HG02970 (cell line): ENCODE measurements at regions not wholly inside any gene's neighbourhood (a gene's known extent, or its start where the extent isn't known, plus 50 kb on each side); places are given as distances from the start of the nearest gene placed in this dataset.
"Not testable (repeated sequence)": the region's sequence is repeated elsewhere in the genome, so short reads cannot be mapped to it uniquely, and the experiment has no call there.

Experiments used
- ATAC-seq: cut with Tn5 transposase; IDR thresholded peaks from one replicate; pipeline ENCODE4 v1.9.1; 2021; ENCODE audit warnings: mild to moderate bottlenecking, moderate library complexity, moderate number of reproducible peaks; ENCODE audit not compliant: unreplicated experiment, low FRiP score

GRCh38 chr7:19390795-19391194 lies 245.6 kb upstream of the FERD3L start:
- no peak for ATAC-seq

GRCh38 chr7:19381321-19381720 lies 236.1 kb upstream of the FERD3L start:
- no peak for ATAC-seq

- ATAC-seq = no peak
Measured at GRCh38 chr7:19378345-19378714, 233.1 kb upstream of the FERD3L start.

GRCh38 chr7:19377611-19378344 lies 232.6 kb upstream of the FERD3L start:
- no peak for ATAC-seq

- no peak for ATAC-seq
Measured at GRCh38 chr7:19376538-19376937, 231.3 kb upstream of the FERD3L start.

- ATAC-seq = no peak
Measured at GRCh38 chr7:19375976-19376375, 230.8 kb upstream of the FERD3L start.

GRCh38 chr7:19373334-19373733 lies 228.1 kb upstream of the FERD3L start:
- ATAC-seq = no peak

GRCh38 chr7:19369806-19370205 lies 224.6 kb upstream of the FERD3L start:
- no peak for ATAC-seq

- ATAC-seq = no peak
Measured at GRCh38 chr7:19369182-19369581, 224.0 kb upstream of the FERD3L start.

GRCh38 chr7:19368491-19368925 lies 223.3 kb upstream of the FERD3L start:
- ATAC-seq = no peak

GRCh38 chr7:19364950-19365349 lies 219.7 kb upstream of the FERD3L start:
- ATAC-seq = no peak

- ATAC-seq = no peak
Measured at GRCh38 chr7:19362099-19362498, 216.9 kb upstream of the FERD3L start.

- ATAC-seq = no peak
Measured at GRCh38 chr7:19353180-19353579, 208.0 kb upstream of the FERD3L start.

GRCh38 chr7:19352305-19352695 lies 207.1 kb upstream of the FERD3L start:
- ATAC-seq = no peak

GRCh38 chr7:19351341-19352304 lies 206.4 kb upstream of the FERD3L start:
- ATAC-seq = no peak

- ATAC-seq = no peak
Measured at GRCh38 chr7:19339512-19339911, 194.3 kb upstream of the FERD3L start.

- not testable (repeated sequence) for ATAC-seq
Measured at GRCh38 chr7:19338512-19338911, 193.3 kb upstream of the FERD3L start.

GRCh38 chr7:19336836-19337383 lies 191.7 kb upstream of the FERD3L start:
- ATAC-seq = no peak

- no peak for ATAC-seq
Measured at GRCh38 chr7:19333706-19334105, 188.5 kb upstream of the FERD3L start.

- no peak for ATAC-seq
Measured at GRCh38 chr7:19327018-19327417, 181.8 kb upstream of the FERD3L start.

GRCh38 chr7:19322002-19322401 lies 176.8 kb upstream of the FERD3L start:
- no peak for ATAC-seq
